WERI-Rb-1 (cell line): ENCODE measurements at regions not wholly inside any gene's neighbourhood (a gene's known extent, or its start where the extent isn't known, plus 50 kb on each side); places are given as distances from the start of the nearest gene placed in this dataset.

Source experiments
- DNase-seq: peaks from one replicate; pipeline ENCODE4 v3.0.0-alpha.2; 2020
- H3K27ac ChIP-seq: fragments of 250-450 bp; sonication (Bioruptor Pico); 2 replicates; pipeline ENCODE4 v1.5.1; 2020; ENCODE audit warnings: mild to moderate bottlenecking, moderate library complexity
- H3K27me3 ChIP-seq: fragments of 250-450 bp; sonication (Bioruptor Pico); 2 replicates; pipeline ENCODE4 v1.5.1; 2021; ENCODE audit warnings: mild to moderate bottlenecking, low read depth, moderate library complexity; ENCODE audit not compliant: insufficient read depth, severe bottlenecking
- H3K36me3 ChIP-seq: fragments of 250-450 bp; sonication (Bioruptor Pico); 2 replicates; pipeline ENCODE4 v1.5.1; 2020; ENCODE audit warnings: mild to moderate bottlenecking, moderate library complexity
- H3K4me3 ChIP-seq: 2 replicates; pipeline ENCODE4 v1.5.1; 2011; ENCODE audit warnings: low read depth, mild to moderate bottlenecking, control low read depth, low read length
- H3K9me3 ChIP-seq: fragments of 250-450 bp; sonication (Bioruptor Pico); 2 replicates; pipeline ENCODE4 v1.5.1; 2021; ENCODE audit warnings: mild to moderate bottlenecking, moderate library complexity; ENCODE audit not compliant: severe bottlenecking
- CTCF ChIP-seq: IDR thresholded peaks from 2 replicates; pipeline ENCODE4 v1.5.1; 2011; ENCODE audit warnings: low read depth, mild to moderate bottlenecking, control low read depth, inconsistent platforms, low read length

GRCh38 chr4:41374490-41374889 is 117.8 kb downstream of the UCHL1 start:
- DNase-seq = no peak
- no peak overlapping the region for H3K4me3 ChIP-seq
- no peaks in the 10 kb centered on the region for H3K9me3 ChIP-seq
- no peaks in the 10 kb centered on the region for H3K36me3 ChIP-seq
- H3K27ac ChIP-seq = no peak overlapping the region
- TF ChIP-seq CTCF = no peak
- no peaks in the 10 kb centered on the region for H3K27me3 ChIP-seq

- Histone ChIP-seq H3K36me3 (no peaks in the 10 kb centered on the region), H3K4me3 (no peak overlapping the region), H3K27me3 (no peaks in the 10 kb centered on the region), H3K9me3 (no peaks in the 10 kb centered on the region), H3K27ac (no peak overlapping the region)
- no peak for DNase-seq
- no peak for TF ChIP-seq CTCF
Measured at GRCh38 chr4:41375561-41375960, 118.8 kb downstream of the UCHL1 start.

- Histone ChIP-seq H3K9me3 (no peaks in the 10 kb centered on the region), H3K27me3 (no peaks in the 10 kb centered on the region), H3K36me3 (no peaks in the 10 kb centered on the region), H3K27ac (no peak overlapping the region), H3K4me3 (no peak overlapping the region)
- no peak for DNase-seq
- TF ChIP-seq CTCF = no peak
Measured at GRCh38 chr4:41377196-41377595, 120.5 kb downstream of the UCHL1 start.

GRCh38 chr4:41379230-41379629 is 122.5 kb downstream of the UCHL1 start:
- no peak for DNase-seq
- Histone ChIP-seq H3K9me3 (no peaks in the 10 kb centered on the region), H3K4me3 (no peak overlapping the region), H3K27me3 (no peaks in the 10 kb centered on the region), H3K27ac (no peak overlapping the region), H3K36me3 (no peaks in the 10 kb centered on the region)
- no peak for TF ChIP-seq CTCF

- TF ChIP-seq CTCF = no peak
- no peaks in the 10 kb centered on the region for H3K9me3 ChIP-seq
- no peak overlapping the region for H3K4me3 ChIP-seq
- DNase-seq = no peak
- H3K27ac ChIP-seq = no peak overlapping the region
- H3K36me3 ChIP-seq = no peaks in the 10 kb centered on the region
- H3K27me3 ChIP-seq = no peaks in the 10 kb centered on the region
Measured at GRCh38 chr4:41380511-41381157, 123.9 kb downstream of the UCHL1 start.

GRCh38 chr4:41381384-41381783 is 124.7 kb downstream of the UCHL1 start:
- DNase-seq = no peak
- H3K4me3 ChIP-seq = no peak overlapping the region
- no peak overlapping the region for H3K27ac ChIP-seq
- no peaks in the 10 kb centered on the region for H3K36me3 ChIP-seq
- TF ChIP-seq CTCF = no peak
- H3K27me3 ChIP-seq = no peaks in the 10 kb centered on the region
- H3K9me3 ChIP-seq = no peaks in the 10 kb centered on the region
